GM19351 (cell line): ENCODE measurements at regions not wholly inside any gene's neighbourhood (a gene's known extent, or its start where the extent isn't known, plus 50 kb on each side); places are given as distances from the start of the nearest gene placed in this dataset.

Source experiments
- ATAC-seq: cut with Tn5 transposase; IDR thresholded peaks from one replicate; pipeline ENCODE4 v1.9.1; 2021; ENCODE audit warnings: mild to moderate bottlenecking, moderate library complexity; ENCODE audit not compliant: unreplicated experiment

DNA sequence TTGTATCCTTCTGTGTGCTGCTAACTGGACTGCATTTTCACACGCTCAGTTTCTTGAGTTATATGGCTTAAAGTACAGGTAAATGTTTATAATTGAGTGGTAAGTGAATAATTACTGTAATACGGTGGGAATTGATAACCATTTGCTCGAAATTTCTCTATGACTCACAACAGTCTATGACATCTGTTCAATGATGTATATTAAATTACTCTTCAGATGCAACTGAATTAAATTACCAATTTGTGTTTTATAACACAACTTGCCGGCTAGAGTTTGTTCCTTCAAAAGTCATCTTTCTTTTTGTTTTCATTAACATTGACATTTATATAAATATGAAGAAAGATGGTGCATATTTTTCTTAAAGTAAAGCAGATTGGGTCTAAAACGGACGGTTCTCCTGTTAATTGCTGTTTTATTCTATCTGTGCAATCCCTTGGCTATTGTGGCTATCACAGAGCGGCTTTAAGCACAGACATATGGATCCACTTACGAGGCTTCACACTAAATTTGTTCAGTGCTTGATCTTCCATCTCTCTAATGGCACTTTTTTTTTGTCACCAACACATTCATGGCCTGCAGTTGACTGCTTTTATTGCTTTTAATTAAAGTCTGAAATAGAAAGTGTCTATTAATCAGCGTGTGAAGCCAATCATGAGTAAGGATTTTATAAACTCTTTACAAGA lies 1291.6 kb upstream of the SLC10A2 start:
- ATAC-seq, result no peak

DNA sequence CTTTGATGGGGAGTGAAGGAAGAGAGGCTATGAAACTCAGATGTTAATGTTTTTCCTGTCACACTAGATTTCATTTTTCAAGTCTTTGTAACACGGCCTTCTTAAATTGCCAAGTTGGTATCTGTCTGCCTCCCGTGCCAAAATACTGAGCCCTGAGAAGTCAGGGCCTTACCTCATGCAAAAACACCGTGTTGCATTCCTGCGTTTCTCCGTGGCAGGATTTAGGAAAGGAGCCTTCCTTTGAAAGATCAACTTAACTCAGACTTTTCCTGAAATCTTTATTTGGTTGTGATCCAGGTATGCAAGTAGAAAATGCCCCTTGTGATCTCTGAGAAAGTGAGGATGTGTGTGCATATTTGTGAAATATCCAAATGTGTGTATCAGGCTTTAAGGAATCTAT lies 1291.0 kb upstream of the SLC10A2 start:
- no peak for ATAC-seq

DNA sequence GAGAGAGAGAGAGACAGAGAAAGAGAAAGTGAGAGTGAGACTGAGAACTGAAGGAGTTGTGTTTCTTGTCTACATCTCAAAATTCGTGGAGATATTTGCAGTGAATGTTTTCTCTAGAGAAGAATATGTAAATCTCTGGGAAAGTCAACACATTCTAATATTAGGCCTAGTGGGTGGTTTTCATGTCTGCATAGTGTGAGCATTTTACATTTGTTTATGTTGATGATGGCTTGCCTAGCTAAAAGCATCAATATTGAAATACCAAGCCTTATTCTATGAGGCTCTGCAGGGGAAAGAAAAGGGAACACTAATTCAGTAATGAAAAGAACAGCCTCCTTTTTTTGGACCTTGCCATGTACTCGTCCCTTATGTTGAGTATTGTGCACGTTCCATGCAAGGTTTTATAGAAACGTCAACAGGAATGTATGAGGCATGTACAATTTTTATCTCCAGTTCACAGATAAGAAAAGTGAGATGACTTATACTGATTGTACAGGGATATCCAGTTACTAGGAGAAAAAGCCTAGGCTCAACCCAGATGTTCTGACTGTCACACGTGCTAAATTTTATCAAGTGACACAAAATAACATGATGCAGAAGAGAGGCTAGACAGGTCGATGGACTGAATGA lies 1288.9 kb upstream of the SLC10A2 start:
- no peak for ATAC-seq

DNA sequence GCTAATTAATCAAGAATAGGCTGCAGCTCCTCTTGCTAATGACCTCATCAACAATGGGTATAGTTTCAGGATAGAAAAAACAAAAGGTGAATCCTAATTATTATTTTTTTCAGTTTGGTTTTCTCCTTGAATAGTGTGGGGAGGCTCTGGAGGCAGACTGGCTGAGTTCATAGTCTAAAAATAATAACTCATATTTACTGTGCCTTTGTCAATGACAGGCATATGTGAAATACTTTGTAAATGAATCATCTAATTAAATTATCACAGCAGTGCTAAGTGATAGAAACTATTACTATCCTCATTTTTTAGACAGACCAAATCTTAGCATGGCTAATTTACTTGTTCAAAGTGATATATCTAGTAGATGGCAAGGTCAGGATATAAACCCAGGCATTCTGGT lies 1261.0 kb upstream of the SLC10A2 start:
- ATAC-seq, result no peak

DNA sequence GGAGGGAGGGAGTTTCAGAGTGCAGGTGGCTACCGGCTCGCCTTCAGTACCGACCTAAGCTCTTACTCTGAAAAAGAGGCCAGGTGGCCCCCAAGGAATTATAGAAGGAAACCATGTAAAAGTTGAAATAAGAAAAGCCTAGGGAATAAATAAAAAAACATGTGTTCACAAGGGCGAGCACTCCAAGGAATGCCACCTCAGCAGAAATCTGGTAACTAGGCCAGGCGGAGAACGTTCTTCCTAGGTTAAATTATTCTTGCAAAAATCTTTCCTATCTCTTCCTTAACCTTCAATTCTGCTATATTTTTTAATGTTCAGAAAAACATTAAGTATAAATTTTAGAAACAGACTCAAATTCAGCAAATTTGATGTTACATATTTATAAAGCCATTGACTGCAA lies 1260.3 kb upstream of the SLC10A2 start:
- ATAC-seq, result no peak

DNA sequence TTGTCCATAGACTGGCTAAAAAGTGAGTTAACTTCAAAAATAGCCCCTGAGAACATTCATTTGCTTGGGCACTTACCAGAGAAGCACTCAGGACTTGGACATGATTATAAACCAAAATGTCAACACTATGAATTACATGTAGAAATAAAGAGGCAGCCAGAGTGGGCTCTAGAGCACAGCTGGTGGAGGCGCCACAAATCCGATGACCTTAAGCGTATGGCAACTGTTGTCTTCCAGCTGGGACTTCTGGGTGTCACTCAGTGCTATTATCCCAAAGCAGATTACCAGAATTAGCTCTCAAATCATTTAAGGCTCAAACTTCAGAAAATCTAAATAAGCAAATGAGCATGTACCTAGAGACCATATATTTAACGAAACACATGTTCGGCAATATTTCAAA lies 1255.5 kb upstream of the SLC10A2 start:
- ATAC-seq, result no peak

DNA sequence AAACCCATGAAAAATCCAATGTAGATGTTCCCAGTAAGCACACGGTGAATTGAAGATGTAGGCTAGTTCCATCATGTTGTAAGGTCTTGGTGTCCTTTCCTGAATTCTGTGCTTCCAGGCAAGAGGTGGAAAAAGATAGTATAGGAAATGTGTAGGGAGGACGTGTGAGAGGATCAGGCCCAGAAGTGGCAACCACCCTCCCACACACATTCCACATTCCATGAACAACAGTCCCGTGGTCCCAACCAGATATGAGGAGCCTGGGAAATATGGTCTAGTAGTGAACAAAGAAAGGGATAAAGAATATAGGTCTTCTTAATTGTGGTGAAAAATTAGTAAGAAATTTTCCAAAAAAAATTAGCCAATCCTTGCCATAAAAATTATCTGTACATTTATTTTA lies 1254.2 kb upstream of the SLC10A2 start:
- ATAC-seq, result no peak

DNA sequence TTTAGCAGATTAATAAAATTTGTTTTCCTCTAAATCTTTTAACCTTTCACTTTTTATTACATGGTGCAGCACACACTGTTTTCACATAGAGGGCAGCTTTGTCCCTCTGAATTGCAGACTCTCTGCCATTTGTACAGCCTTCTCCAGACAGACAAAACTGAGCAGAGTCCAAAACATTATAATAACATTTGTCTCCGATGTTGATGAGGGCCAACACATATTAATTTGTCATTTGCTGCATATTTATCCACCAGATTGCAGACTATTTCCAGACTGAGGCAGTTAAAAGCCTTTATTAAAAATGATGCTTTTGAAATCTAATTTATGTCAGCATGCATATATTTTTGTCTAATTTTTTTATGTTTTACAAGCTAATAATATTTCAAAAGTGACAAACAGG lies 1251.9 kb upstream of the SLC10A2 start:
- no peak for ATAC-seq

DNA sequence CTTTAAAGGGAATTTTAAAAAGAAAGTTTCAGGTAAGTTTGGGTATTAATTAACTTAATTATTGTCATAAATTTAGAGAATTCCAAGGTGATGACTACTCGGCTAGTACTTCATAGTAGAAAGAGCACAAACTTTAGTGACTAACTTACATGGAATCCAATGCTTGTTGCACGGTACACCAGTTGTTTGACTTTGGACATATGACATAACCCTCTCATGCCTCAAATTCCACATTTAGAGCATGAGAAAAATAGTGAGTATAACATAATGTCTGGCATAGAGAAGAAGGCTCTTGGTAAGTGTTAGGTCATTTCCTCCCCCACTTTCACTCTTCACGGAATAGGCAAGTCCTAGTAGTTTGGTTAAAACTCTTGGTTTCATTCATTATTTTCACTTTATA lies 1249.4 kb upstream of the SLC10A2 start:
- no peak for ATAC-seq

DNA sequence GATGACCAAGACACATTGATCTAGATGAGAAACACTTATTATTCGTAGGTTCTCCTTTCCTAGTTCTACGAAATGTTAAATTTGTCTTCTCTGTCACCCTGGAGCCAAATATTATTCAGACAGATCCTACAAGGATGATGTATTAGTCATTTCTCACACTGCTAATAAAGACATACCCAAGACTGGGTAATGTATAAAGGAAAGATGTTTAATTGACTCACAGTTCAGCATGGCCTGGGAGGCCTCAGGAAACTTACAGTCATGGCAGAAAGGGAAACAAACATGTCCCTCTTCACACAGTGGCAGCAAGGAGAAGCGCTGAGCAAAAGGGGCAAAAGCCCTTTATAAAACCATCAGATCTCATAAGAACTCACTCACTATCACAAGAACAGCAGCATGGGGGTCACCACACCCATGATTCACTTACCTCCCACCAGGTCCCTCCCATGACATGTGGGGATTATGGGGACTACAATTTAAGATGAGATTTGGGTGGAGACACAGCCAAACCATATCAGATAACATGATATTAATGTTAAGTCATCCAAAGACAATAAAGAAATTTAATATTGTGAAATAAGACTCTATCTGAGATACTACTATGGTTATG lies 1248.8 kb upstream of the SLC10A2 start:
- no peak for ATAC-seq

DNA sequence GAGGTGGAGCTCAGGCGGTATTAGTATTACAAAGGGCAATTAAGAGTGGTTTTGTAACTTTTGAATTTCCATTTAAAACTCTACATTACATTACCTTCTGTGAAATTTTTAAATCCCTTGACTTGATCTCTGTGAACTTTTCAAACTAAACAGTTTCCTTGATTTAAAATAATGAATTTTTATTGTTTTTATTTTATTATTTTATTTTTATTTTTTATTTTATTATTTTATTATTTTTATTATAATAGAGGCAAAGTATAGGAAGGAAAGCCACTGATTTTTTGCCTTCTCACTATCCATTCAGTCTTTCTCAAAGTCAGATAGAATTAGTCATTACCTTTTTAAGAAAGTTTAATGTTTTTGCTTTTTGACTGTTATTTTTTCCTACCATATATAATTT lies 1248.1 kb upstream of the SLC10A2 start:
- ATAC-seq, result no peak

DNA sequence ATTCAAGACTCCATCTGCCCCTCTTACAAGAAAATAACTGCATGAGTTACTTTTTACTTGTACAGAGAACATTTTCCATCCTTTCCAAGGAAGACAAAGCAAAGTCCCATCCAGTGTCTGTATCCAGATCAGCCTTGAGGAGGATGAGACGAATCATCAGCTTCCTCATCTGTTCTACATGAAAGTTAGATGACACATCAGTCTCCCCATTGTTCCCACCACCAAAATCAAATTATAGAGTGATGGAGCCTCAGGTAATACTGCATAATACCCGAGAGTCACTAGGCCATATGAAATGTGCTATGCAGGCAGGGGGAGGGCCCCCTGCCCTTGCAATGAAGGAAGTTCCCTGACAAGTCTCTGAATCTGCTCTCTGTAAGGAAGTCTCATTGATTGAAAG lies 1244.6 kb upstream of the SLC10A2 start:
- no peak for ATAC-seq

DNA sequence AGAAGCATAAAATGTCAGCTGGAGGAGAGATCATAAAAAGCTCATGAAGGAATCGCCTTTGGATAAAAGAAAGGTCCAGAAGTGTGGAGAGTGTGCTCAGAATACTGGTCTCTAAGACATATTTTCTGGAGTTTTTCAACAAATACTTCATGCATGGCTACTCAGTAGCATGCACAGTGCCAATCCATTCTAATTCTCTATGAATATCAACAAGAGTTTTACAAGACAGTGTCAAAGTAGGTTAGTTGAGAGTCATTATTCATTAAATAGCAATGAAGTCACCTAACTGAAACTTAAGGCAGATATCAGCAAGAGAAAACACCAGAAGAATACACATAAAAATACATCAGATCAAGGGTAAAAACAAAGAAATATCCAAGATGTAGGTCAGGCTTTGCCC lies 1243.2 kb upstream of the SLC10A2 start:
- no peak for ATAC-seq

DNA sequence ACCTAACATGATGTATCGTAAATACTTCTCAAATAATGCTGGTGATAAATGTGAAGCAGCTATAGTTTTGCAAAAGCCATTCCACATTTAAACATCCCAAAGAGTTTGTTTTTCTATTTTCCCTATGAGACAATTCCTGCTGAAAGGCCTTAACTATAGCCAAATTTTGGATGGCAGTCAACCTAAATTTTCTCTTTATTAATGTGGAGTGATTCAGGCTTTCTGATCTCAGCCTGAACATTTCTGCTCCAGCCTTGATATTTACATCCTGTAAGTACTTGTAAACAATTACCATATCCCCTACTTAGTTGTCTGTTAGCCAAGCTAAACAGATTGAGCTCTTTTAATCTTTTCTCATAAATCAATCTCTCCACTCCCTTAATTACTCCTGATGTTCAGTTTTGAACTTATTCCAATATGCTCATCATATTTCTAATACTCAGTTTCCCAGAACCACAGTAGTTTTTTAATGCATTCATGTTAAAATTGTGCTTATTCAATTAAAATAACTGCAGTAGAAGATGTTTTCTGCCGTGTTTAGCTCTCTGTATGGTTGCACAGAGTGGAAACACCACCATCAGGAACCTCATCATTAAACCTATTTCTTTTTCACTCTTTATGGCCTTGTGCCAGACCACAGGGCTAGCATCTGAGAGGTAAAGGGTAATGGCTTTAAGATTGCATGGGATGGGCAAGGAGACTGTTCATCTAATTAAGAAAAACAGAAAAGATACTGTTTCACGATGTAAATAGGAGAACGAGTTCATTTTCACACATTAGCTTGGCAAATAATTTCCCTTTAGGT lies 1235.2 kb upstream of the SLC10A2 start:
- no peak for ATAC-seq

DNA sequence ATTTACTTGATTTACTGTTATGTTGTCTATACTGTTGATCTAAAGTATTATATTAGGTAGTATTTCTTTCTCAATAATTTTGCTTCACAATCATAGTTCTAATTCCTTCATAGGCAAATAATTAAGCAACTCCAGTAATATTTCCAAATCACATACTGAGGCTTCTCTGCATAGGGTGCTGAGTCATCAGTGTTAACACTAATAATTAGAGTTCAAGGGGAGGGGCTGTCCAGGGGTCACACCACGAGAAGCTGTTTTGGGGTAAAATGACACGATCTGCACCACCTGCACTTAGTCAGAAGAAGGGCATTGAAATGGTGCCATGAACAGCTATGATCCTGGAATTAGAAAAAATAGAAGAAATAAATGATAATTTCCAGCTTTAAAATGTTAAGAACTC lies 1230.9 kb upstream of the SLC10A2 start:
- ATAC-seq, result no peak

DNA sequence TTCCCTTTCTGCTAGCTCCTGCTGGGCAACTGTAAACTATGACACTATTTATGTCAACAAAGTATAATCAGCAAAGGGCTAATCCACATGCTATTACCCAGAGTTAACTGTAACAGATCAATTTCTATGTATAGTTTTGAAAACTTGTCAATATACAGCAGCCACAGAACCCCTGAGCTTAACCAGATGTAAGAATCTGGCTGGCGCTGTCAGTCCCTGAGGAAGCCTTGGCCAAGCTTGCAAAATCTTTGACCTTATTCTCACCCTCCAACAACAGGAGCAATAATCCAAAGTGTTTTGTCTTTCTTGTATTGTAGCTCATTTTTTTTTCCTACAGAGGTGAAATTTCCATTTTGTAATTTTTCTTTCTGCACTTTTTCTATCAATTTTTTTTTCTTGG lies 1230.1 kb upstream of the SLC10A2 start:
- ATAC-seq, result no peak

DNA sequence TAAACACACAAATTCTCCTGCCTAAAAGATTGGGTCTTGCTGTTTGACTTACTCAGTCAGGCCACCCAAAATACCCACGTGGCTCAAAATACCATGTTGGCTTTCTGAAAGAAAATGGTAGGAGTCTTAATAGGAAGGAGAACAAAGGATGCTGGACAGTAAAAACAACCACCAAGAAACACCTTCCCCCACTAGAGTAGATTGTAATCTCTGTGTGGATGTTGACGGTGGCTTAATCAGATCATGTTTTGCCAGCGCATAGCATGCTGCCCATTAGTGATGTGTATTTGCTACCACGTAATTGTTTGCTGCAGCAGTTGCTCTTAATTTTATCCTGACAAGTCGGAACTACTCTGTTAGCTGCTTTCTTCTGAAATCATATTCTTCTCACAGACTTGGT lies 1229.3 kb upstream of the SLC10A2 start:
- ATAC-seq, result no peak

DNA sequence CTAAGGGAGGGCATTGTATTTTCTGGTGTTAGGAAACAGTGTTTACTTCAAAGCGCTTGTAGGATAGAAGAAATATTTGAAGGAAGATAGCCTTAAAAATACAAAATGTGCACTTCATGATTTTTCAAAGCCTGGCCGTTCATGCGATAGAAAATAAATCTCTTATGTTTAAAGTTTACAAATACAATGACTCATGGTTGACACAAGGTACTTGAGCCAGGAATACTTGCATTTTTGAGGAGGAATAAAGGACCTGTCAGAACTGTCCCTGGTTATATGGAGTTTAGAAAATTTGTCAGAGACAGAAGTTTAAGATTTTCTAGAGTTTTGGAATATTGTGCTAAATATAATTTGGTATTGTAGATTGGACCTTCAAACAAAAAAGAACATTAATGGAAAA lies 1223.2 kb upstream of the SLC10A2 start:
- ATAC-seq, result no peak

DNA sequence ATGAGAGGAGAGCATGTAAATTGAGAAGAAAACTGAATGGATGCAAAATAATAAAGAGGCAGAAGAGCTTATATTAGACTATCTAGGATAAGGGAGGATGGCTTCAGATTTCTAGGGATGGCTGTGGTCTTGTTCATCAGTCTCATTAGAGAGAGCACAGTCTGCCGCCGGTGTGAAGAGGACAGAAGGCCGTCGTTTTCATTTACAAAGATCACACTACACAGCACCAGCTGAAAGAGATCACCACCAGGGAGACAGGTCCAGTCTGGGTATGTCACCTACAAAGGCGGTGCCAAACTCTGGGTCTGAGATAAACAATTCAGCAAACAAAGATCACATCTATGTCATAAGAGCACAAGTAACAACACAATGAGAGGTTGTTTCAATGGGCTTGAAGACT lies 1222.3 kb upstream of the SLC10A2 start:
- ATAC-seq, result no peak

DNA sequence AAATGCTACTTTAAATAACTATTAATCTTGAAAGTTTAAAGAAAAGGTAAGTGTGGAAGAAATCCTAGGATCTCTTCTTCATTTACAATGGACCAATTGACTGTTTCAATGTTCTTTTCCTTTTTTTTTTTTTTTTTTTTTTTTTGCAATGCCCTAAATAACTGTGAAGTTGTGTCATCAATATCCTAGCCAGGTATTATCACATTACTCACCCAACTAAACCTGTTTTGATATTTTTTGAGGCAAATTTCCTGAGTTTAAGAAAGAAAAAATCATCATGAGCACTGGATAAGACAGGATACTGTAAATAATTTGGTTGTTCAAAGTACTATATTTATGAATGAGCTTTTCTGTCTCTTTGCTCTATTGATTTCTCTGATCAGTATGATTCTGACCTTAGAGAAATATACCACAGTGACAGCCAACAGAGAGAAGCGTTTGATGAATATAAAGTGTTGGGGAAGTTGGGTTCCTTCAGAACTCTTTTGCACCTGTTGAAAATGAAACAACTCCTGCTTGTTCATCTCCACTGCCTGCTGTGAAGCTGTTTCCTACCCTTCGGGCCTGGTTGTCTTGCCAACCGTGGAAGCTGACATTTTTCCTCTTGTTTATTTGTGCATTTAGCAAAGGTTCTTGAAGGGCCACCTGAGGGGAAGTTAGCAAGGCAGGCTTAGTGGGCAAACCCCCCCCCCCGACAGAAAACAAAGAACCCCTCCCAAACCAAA lies 1220.5 kb upstream of the SLC10A2 start:
- ATAC-seq, result no peak

DNA sequence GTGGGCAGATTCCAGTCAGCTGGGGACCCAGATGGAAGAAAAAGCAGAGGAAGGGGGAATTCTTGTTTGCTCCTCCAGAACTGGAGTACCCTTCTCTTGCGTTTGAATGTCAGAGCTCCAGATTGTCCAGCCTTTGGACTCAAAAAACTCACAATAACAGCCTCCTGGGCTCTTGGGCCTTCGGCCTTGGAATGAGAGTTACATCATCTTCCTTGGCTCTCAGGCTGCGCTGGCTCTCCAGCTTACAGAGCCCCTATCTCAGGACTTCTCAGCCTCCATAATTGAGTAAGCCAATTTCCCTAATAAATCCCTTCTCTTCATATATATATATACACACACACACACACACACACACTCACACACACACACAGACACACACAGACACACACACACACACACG lies 1215.7 kb upstream of the SLC10A2 start:
- ATAC-seq, result no peak
